Uterus (tissue), 2 donors: ENCODE measurements at regions not wholly inside any gene's neighbourhood (a gene's known extent, or its start where the extent isn't known, plus 50 kb on each side); places are given as distances from the start of the nearest gene placed in this dataset.
"Not testable (repeated sequence)": the region's sequence is repeated elsewhere in the genome, so short reads cannot be mapped to it uniquely, and the experiment has no call there.

ENCODE experiments used
- CTCF ChIP-seq, 4 experiments: fragments of 200-600 bp in 2 of 4; fragments of 450-650 bp in 2 of 4; sonication (generic) in 2 of 4; IDR thresholded peaks; one replicate each; pipeline ENCODE4 v1.5.1; 2016 to 2019; ENCODE audit warnings: antibody characterized with exemption in 4 of 4, mild to moderate bottlenecking in 2 of 4, moderate library complexity in 1 of 4
- POLR2A ChIP-seq, 2 donors: fragments of 450-650 bp; IDR thresholded peaks; one replicate each; pipeline ENCODE4 v1.6.1; 2016; ENCODE audit warnings: antibody characterized with exemption in 2 of 2, mild to moderate bottlenecking in 1 of 2, moderate library complexity in 1 of 2

GRCh38 chr1:208739636-208740035, 495.5 kb upstream of the PLXNA2 start:
- not testable (repeated sequence) for TF ChIP-seq CTCF, POLR2A (IDR thresholded peaks at IDR 0.05)
